SK-N-SH treated with all-trans-retinoic acid at 6 μM for 48 hours (cell line): ENCODE measurements at regions not wholly inside any gene's neighbourhood (a gene's known extent, or its start where the extent isn't known, plus 50 kb on each side); places are given as distances from the start of the nearest gene placed in this dataset.

Experiments
- ATAC-seq: fragments of 200-7000 bp; cut with Tn5 transposase; 3 replicates; pipeline ENCODE4 v1.9.1; 2020; ENCODE audit warnings: mild to moderate bottlenecking, moderate library complexity
- ARNTL ChIP-seq: fragments of 450-650 bp; formaldehyde crosslinking; IDR thresholded peaks from 2 replicates; pipeline ENCODE4 v1.5.0; 2020; ENCODE audit warnings: low read depth, mild to moderate bottlenecking, moderate library complexity, borderline replicate concordance
- BACH2 ChIP-seq: fragments of 250-450 bp; sonication (Bioruptor Pico); IDR thresholded peaks from 2 replicates; pipeline ENCODE4 v1.9.0; 2021; ENCODE audit warnings: mild to moderate bottlenecking, borderline replicate concordance
- CSDC2 ChIP-seq: fragments of 250-450 bp; sonication (Bioruptor Pico); IDR thresholded peaks from 2 replicates; pipeline ENCODE4 v1.5.0; 2020; ENCODE audit warnings: mild to moderate bottlenecking, moderate library complexity
- GLIS3 ChIP-seq: fragments of 250-450 bp; sonication (Bioruptor Pico); IDR thresholded peaks from 2 replicates; pipeline ENCODE4 v1.5.0; 2020; ENCODE audit warnings: mild to moderate bottlenecking, moderate library complexity
- ISL1 ChIP-seq: fragments of 250-450 bp; sonication (Bioruptor Pico); IDR thresholded peaks from 2 replicates; pipeline ENCODE4 v2.1.2; 2022; ENCODE audit warnings: mild to moderate bottlenecking, moderate library complexity
- OSR1 ChIP-seq: fragments of 250-450 bp; sonication (Bioruptor Pico); IDR thresholded peaks from 2 replicates; pipeline ENCODE4 v1.8.0; 2022; ENCODE audit warnings: moderate library complexity, mild to moderate bottlenecking, inconsistent platforms
- PPARA ChIP-seq: fragments of 250-450 bp; sonication (Bioruptor Pico); IDR thresholded peaks from 2 replicates; pipeline ENCODE4 v1.5.0; 2020; ENCODE audit warnings: mild to moderate bottlenecking, borderline replicate concordance
- RARB ChIP-seq: fragments of 250-450 bp; sonication (Bioruptor Pico); IDR thresholded peaks from 2 replicates; pipeline ENCODE4 v1.8.0; 2021; ENCODE audit warnings: mild to moderate bottlenecking, moderate library complexity
- SNAI2 ChIP-seq: fragments of 250-450 bp; sonication (Bioruptor Pico); IDR thresholded peaks from 2 replicates; pipeline ENCODE4 v1.5.0; 2020; ENCODE audit warnings: mild to moderate bottlenecking, moderate library complexity
- TCF4 ChIP-seq: fragments of 250-450 bp; sonication (Bioruptor Pico); IDR thresholded peaks from 2 replicates; pipeline ENCODE4 v1.8.0; 2021; ENCODE audit warnings: mild to moderate bottlenecking, moderate library complexity, borderline replicate concordance
- TOX ChIP-seq: fragments of 250-450 bp; sonication (Bioruptor Pico); IDR thresholded peaks from 2 replicates; pipeline ENCODE4 v1.8.0; 2021; ENCODE audit warnings: mild to moderate bottlenecking, moderate library complexity, borderline replicate concordance
- ZC3H10 ChIP-seq: fragments of 250-450 bp; sonication (Bioruptor Pico); IDR thresholded peaks from 2 replicates; pipeline ENCODE4 v1.5.1; 2021; ENCODE audit warnings: mild to moderate bottlenecking, moderate library complexity
- ZFP3 ChIP-seq: fragments of 250-450 bp; sonication (Bioruptor Pico); IDR thresholded peaks from 2 replicates; pipeline ENCODE4 v1.5.0; 2020; ENCODE audit warnings: mild to moderate bottlenecking, moderate library complexity
- ZFP30 ChIP-seq: fragments of 450-650 bp; formaldehyde crosslinking; IDR thresholded peaks from 2 replicates; pipeline ENCODE4 v1.5.0; 2022; ENCODE audit warnings: mild to moderate bottlenecking, moderate library complexity
- ZNF565 ChIP-seq: fragments of 450-650 bp; formaldehyde crosslinking; conservative IDR thresholded peaks from 2 replicates; pipeline ENCODE4 v1.5.0; 2020; ENCODE audit warnings: low read depth, mild to moderate bottlenecking, moderate library complexity
- ZNF70 ChIP-seq: fragments of 450-650 bp; formaldehyde crosslinking; IDR thresholded peaks from 2 replicates; pipeline ENCODE4 v1.5.0; 2020; ENCODE audit warnings: mild to moderate bottlenecking, moderate library complexity
- ZNF8 ChIP-seq: fragments of 450-650 bp; formaldehyde crosslinking; IDR thresholded peaks from 2 replicates; pipeline ENCODE4 v1.5.0; 2020; ENCODE audit warnings: mild to moderate bottlenecking, moderate library complexity
- TF ChIP-seq, protein P1 (sequence below): fragments of 250-450 bp; sonication (Bioruptor Pico); IDR thresholded peaks from 2 replicates; pipeline ENCODE4 v1.5.1; 2021; ENCODE audit warnings: mild to moderate bottlenecking, moderate library complexity
- TF ChIP-seq, protein P2 (sequence below): fragments of 250-450 bp; sonication (Bioruptor Pico); IDR thresholded peaks from 2 replicates; pipeline ENCODE4 v1.8.0; 2021; ENCODE audit warnings: low read depth, mild to moderate bottlenecking, moderate library complexity, borderline replicate concordance
- TF ChIP-seq, protein P3 (sequence below): fragments of 250-450 bp; sonication (Bioruptor Pico); IDR thresholded peaks from 2 replicates; pipeline ENCODE4 v1.5.0; 2020; ENCODE audit warnings: mild to moderate bottlenecking, moderate library complexity
- TF ChIP-seq, protein P4 (sequence below): fragments of 250-450 bp; sonication (Bioruptor Pico); IDR thresholded peaks from 2 replicates; pipeline ENCODE4 v1.5.1; 2020; ENCODE audit warnings: low read depth, mild to moderate bottlenecking, moderate library complexity
- TF ChIP-seq, protein P5 (sequence below): fragments of 250-450 bp; sonication (Bioruptor Pico); IDR thresholded peaks from 2 replicates; pipeline ENCODE4 v1.8.0; 2020; ENCODE audit warnings: mild to moderate bottlenecking, moderate library complexity, borderline replicate concordance

DNA sequence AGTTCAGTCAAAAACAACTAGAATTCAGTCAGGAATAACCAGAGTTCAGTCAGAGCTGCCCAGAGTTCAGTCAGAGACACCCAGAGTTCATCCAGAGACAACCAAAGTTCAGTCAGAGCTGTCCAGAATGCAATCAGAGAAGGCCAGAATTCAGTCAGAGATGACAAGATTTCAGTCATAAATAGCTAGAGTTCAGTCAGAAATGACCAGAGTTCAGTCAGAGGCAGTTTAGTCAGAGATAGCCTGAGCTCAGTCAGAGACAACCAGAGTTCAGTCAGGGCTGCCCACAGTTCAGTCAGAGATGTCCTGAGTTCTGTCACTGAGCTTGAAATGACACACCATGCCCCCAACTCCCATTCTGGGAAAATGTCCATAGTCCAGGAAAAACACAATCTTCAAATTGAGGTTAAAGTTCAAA lies 1102.8 kb downstream of the BCL11B start:
- TF ChIP-seq, protein P1, sequence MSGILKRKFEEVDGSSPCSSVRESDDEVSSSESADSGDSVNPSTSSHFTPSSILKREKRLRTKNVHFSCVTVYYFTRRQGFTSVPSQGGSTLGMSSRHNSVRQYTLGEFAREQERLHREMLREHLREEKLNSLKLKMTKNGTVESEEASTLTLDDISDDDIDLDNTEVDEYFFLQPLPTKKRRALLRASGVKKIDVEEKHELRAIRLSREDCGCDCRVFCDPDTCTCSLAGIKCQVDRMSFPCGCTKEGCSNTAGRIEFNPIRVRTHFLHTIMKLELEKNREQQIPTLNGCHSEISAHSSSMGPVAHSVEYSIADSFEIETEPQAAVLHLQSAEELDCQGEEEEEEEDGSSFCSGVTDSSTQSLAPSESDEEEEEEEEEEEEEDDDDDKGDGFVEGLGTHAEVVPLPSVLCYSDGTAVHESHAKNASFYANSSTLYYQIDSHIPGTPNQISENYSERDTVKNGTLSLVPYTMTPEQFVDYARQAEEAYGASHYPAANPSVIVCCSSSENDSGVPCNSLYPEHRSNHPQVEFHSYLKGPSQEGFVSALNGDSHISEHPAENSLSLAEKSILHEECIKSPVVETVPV (CRISPR knock-in tag), result no peak
- TF ChIP-seq TCF4 (CRISPR knock-in tag) (no peak), ZFP30 (CRISPR knock-in tag) (no peak), ZC3H10 (CRISPR knock-in tag) (no peak), ISL1 (no peak), CSDC2 (CRISPR knock-in tag) (no peak), RARB (no peak), ZNF565 (CRISPR knock-in tag) (no peak), ZNF70 (no peak), ZNF8 (CRISPR knock-in tag) (no peak), GLIS3 (CRISPR knock-in tag) (no peak), PPARA (CRISPR knock-in tag) (no peak), OSR1 (CRISPR knock-in tag) (no peak), ZFP3 (CRISPR knock-in tag) (no peak), TOX (CRISPR knock-in tag) (no peak)
- TF ChIP-seq, protein P2, sequence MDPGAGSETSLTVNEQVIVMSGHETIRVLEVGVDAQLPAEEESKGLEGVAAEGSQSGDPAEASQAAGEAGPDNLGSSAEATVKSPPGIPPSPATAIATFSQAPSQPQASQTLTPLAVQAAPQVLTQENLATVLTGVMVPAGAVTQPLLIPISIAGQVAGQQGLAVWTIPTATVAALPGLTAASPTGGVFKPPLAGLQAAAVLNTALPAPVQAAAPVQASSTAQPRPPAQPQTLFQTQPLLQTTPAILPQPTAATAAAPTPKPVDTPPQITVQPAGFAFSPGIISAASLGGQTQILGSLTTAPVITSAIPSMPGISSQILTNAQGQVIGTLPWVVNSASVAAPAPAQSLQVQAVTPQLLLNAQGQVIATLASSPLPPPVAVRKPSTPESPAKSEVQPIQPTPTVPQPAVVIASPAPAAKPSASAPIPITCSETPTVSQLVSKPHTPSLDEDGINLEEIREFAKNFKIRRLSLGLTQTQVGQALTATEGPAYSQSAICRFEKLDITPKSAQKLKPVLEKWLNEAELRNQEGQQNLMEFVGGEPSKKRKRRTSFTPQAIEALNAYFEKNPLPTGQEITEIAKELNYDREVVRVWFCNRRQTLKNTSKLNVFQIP (CRISPR knock-in tag), result no peak
- TF ChIP-seq, protein P3, sequence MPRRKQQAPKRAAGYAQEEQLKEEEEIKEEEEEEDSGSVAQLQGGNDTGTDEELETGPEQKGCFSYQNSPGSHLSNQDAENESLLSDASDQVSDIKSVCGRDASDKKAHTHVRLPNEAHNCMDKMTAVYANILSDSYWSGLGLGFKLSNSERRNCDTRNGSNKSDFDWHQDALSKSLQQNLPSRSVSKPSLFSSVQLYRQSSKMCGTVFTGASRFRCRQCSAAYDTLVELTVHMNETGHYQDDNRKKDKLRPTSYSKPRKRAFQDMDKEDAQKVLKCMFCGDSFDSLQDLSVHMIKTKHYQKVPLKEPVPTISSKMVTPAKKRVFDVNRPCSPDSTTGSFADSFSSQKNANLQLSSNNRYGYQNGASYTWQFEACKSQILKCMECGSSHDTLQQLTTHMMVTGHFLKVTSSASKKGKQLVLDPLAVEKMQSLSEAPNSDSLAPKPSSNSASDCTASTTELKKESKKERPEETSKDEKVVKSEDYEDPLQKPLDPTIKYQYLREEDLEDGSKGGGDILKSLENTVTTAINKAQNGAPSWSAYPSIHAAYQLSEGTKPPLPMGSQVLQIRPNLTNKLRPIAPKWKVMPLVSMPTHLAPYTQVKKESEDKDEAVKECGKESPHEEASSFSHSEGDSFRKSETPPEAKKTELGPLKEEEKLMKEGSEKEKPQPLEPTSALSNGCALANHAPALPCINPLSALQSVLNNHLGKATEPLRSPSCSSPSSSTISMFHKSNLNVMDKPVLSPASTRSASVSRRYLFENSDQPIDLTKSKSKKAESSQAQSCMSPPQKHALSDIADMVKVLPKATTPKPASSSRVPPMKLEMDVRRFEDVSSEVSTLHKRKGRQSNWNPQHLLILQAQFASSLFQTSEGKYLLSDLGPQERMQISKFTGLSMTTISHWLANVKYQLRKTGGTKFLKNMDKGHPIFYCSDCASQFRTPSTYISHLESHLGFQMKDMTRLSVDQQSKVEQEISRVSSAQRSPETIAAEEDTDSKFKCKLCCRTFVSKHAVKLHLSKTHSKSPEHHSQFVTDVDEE, result no peak
- TF ChIP-seq, protein P4, sequence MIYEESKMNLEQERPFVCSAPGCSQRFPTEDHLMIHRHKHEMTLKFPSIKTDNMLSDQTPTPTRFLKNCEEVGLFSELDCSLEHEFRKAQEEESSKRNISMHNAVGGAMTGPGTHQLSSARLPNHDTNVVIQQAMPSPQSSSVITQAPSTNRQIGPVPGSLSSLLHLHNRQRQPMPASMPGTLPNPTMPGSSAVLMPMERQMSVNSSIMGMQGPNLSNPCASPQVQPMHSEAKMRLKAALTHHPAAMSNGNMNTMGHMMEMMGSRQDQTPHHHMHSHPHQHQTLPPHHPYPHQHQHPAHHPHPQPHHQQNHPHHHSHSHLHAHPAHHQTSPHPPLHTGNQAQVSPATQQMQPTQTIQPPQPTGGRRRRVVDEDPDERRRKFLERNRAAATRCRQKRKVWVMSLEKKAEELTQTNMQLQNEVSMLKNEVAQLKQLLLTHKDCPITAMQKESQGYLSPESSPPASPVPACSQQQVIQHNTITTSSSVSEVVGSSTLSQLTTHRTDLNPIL (CRISPR knock-in tag), result no peak
- TF ChIP-seq, protein P5, sequence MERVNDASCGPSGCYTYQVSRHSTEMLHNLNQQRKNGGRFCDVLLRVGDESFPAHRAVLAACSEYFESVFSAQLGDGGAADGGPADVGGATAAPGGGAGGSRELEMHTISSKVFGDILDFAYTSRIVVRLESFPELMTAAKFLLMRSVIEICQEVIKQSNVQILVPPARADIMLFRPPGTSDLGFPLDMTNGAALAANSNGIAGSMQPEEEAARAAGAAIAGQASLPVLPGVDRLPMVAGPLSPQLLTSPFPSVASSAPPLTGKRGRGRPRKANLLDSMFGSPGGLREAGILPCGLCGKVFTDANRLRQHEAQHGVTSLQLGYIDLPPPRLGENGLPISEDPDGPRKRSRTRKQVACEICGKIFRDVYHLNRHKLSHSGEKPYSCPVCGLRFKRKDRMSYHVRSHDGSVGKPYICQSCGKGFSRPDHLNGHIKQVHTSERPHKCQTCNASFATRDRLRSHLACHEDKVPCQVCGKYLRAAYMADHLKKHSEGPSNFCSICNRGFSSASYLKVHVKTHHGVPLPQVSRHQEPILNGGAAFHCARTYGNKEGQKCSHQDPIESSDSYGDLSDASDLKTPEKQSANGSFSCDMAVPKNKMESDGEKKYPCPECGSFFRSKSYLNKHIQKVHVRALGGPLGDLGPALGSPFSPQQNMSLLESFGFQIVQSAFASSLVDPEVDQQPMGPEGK (CRISPR knock-in tag), result no peak
- ATAC-seq, result no peak

DNA sequence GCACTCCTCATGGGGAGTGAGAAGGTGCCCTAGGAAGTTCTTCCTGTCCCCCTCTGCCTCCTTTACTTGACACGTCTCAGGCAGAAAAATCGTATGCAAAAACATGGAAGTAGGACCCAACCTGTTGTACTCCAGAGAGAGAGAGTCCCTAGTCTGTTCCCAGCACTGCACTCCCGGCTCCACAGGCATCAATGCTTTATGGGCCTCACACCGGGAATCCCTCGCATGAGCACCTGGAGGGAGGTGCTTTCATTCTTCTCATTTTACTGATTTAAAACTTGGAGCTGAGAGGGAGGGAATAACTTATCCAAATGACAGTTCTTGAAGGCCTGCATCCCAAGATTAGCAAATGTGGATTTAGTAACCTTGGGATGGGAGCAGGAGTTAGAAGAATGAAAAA lies 1101.4 kb downstream of the BCL11B start:
- no peak for ATAC-seq
- TF ChIP-seq, protein P4 (CRISPR knock-in tag), result no peak
- TF ChIP-seq PPARA (CRISPR knock-in tag) (no peak), ZC3H10 (CRISPR knock-in tag) (no peak), TCF4 (CRISPR knock-in tag) (no peak)

DNA sequence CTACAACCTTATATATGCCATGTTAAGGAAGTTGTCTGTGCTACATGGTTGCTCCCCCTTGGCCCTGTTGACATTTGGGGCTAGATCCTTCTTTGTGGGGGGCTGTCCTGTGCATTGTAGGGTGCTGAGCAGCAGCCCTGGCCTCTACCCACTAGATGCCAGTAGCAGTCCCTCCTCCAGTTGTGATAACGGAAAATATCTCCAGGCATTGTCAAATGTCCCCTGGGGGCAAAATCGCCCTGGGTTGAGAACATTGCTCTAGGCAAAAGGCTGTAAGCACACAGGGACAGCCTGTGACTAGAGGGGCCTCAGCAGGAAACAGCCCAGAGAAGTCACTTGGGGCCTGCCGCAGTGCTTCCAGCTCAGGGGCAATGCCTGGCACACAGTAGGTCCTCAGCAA lies 1100.3 kb downstream of the BCL11B start:
- no peak for ATAC-seq
- TF ChIP-seq TOX (CRISPR knock-in tag), result no peak
- no peak for TF ChIP-seq ARNTL (CRISPR knock-in tag)
- no peak for TF ChIP-seq PPARA (CRISPR knock-in tag)
- TF ChIP-seq ZC3H10 (CRISPR knock-in tag), result no peak
- TF ChIP-seq OSR1 (CRISPR knock-in tag), result no peak
- no peak for TF ChIP-seq ZNF565 (CRISPR knock-in tag)
- TF ChIP-seq ZNF8 (CRISPR knock-in tag), result no peak
- TF ChIP-seq TCF4 (CRISPR knock-in tag), result no peak
- no peak for TF ChIP-seq ZNF70
- TF ChIP-seq SNAI2 (CRISPR knock-in tag), result no peak
- TF ChIP-seq, protein P3, result no peak
- TF ChIP-seq ISL1, result no peak
- TF ChIP-seq CSDC2 (CRISPR knock-in tag), result no peak
- no peak for TF ChIP-seq BACH2 (CRISPR knock-in tag)
